Parathyroid adenoma (tissue), 2 donors: ENCODE measurements at regions not wholly inside any gene's neighbourhood (a gene's known extent, or its start where the extent isn't known, plus 50 kb on each side); places are given as distances from the start of the nearest gene placed in this dataset.

ENCODE experiments used
- H2AFZ ChIP-seq: fragments of 300-600 bp; sonication (generic); one replicate; pipeline ENCODE4 v1.7.0; 2017; ENCODE audit warnings: antibody characterized with exemption, mild to moderate bottlenecking
- H3K27ac ChIP-seq: fragments of 300-600 bp; sonication (generic); one replicate; pipeline ENCODE4 v1.7.0; 2017
- H3K27me3 ChIP-seq: fragments of 300-600 bp; sonication (generic); one replicate; pipeline ENCODE4 v1.7.0; 2017; ENCODE audit warnings: low read length; ENCODE audit not compliant: control insufficient read depth, insufficient read depth
- H3K36me3 ChIP-seq: fragments of 300-600 bp; sonication (generic); one replicate; pipeline ENCODE4 v1.7.0; 2017; ENCODE audit warnings: low read length; ENCODE audit not compliant: control insufficient read depth, insufficient read depth
- H3K4me1 ChIP-seq: fragments of 300-600 bp; sonication (generic); one replicate; pipeline ENCODE4 v1.7.0; 2017; ENCODE audit warnings: control low read depth
- H3K4me2 ChIP-seq: fragments of 300-600 bp; sonication (generic); one replicate; pipeline ENCODE4 v1.7.0; 2017; ENCODE audit warnings: low read length
- H3K4me3 ChIP-seq: fragments of 300-600 bp; sonication (generic); one replicate; pipeline ENCODE4 v1.7.0; 2017; ENCODE audit warnings: low read depth, low read length
- H3K79me2 ChIP-seq: fragments of 300-600 bp; sonication (generic); one replicate; pipeline ENCODE4 v1.7.0; 2017; ENCODE audit warnings: control low read depth
- H3K9ac ChIP-seq: fragments of 300-600 bp; sonication (generic); one replicate; pipeline ENCODE4 v1.7.0; 2017; ENCODE audit warnings: mild to moderate bottlenecking
- H3K9me3 ChIP-seq: fragments of 300-600 bp; sonication (generic); one replicate; pipeline ENCODE4 v1.7.0; 2017; ENCODE audit warnings: low read length; ENCODE audit not compliant: control insufficient read depth
- TF ChIP-seq, protein P1 (sequence below): fragments of 300-600 bp; sonication (generic); IDR thresholded peaks from one replicate; pipeline ENCODE4 v1.7.0; 2017; ENCODE audit warnings: antibody characterized with exemption, mild to moderate bottlenecking
- donor health status: primary hyperparathyroidism.

DNA sequence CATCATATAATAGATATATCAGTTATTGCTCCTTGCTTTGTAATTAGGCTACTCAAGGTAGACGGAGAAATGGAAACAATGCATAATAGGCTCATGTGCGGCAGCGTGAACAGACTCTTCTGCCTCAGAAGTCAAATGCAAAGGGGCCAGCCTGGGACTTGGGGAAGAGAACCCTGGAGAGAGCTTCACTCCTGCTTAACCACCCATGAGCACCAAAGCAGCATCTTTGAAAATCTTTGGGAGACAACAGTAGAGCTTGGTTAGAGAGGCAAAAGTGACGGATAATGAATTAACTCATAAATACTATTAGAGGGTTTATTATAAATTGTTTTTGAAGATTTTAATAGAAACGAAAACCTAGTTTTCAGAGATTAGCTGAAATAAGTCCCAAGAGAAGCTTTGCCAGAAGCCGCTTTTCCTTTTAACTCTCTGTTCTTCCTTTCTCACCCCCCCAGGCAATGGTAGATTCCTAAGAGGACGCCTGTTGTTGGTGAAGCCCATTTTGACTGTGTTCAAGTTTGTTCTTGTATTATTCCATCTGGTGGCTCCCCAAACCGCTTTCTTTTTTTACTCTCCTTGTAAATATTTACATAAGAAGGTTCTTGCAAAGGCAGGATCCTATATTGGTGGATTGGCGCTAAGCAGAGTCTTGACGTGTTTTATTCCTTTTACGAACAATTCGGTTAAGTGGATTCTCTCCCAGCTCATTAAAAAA, 196.0 kb upstream of the TPRG1 start:
- H3K36me3 ChIP-seq = no peaks in the 10 kb centered on the region
- no peaks in the 10 kb centered on the region for H3K4me1 ChIP-seq
- H3K4me3 ChIP-seq = no peak overlapping the region
- no peak overlapping the region for H3K4me2 ChIP-seq
- no peak overlapping the region for H3K27ac ChIP-seq
- H3K27me3 ChIP-seq = no peaks in the 10 kb centered on the region
- H3K79me2 ChIP-seq = no peaks in the 10 kb centered on the region
- no peaks in the 10 kb centered on the region for H3K9me3 ChIP-seq
- TF ChIP-seq, protein P1, sequence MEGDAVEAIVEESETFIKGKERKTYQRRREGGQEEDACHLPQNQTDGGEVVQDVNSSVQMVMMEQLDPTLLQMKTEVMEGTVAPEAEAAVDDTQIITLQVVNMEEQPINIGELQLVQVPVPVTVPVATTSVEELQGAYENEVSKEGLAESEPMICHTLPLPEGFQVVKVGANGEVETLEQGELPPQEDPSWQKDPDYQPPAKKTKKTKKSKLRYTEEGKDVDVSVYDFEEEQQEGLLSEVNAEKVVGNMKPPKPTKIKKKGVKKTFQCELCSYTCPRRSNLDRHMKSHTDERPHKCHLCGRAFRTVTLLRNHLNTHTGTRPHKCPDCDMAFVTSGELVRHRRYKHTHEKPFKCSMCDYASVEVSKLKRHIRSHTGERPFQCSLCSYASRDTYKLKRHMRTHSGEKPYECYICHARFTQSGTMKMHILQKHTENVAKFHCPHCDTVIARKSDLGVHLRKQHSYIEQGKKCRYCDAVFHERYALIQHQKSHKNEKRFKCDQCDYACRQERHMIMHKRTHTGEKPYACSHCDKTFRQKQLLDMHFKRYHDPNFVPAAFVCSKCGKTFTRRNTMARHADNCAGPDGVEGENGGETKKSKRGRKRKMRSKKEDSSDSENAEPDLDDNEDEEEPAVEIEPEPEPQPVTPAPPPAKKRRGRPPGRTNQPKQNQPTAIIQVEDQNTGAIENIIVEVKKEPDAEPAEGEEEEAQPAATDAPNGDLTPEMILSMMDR = no peak
- no peak overlapping the region for H3K9ac ChIP-seq
- H2AFZ ChIP-seq = no peak overlapping the region

DNA sequence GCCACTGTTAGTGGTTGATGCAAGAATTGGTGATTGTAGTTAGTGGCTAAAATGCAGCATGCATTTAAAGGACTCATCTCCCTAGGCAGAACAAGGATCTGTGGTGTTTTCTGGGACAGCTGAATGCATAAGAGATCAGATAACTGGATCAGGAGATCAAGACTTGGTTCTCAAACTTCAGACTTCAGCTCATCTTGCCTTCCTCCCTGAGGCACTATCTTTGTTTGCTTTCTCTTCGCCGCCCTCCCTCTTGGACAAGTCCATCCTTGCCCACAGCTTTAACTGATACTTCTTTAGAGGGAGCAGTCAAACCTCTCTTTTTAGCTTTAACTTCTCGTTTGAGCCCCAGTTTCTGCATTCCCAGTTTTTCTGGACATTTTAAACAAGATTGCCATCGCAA, 195.4 kb upstream of the TPRG1 start:
- H3K36me3 ChIP-seq = no peaks in the 10 kb centered on the region
- no peaks in the 10 kb centered on the region for H3K9me3 ChIP-seq
- no peak overlapping the region for H2AFZ ChIP-seq
- H3K27ac ChIP-seq = no peak overlapping the region
- no peaks in the 10 kb centered on the region for H3K79me2 ChIP-seq
- TF ChIP-seq, protein P1 = no peak
- no peak overlapping the region for H3K4me3 ChIP-seq
- H3K4me1 ChIP-seq = no peaks in the 10 kb centered on the region
- no peak overlapping the region for H3K9ac ChIP-seq
- no peak overlapping the region for H3K4me2 ChIP-seq
- H3K27me3 ChIP-seq = no peaks in the 10 kb centered on the region

DNA sequence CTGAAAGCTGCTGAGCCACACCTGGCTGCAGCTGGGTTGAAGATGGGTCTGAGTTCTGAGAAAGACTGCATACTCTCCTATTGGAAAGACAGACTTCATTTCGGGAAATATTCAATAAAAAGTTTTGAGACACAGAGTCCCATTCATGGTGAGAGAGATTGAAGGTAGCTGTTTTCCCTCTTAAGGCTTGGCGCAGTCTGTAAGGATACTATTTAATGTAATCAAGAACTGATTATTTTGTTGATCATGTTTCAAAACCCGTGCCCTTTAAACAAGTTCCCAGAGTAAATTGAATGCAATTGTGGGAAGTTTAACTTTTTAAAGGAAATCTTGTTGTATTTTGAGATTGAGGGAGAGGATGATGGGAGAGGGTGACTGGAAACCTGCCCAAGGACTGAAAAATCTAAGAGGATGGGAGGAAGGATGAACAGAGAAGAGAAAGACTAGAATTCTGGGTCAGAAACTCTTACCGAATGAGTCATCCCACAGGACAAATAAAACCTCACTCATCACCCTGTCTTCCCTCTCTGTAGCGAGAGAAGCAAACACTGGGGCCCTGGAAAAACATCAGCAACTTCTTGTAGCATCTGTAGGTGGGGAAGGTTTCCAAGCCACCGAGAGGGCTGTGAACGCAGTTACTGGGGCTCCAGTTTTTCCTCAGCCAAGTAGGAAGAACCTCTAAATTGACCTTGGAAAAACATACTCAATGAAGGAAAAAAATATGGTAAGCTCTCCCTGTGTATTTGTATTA, 193.2 kb upstream of the TPRG1 start:
- no peaks in the 10 kb centered on the region for H3K27me3 ChIP-seq
- no peak overlapping the region for H3K4me2 ChIP-seq
- H3K4me1 ChIP-seq = no peaks in the 10 kb centered on the region
- H3K79me2 ChIP-seq = no peaks in the 10 kb centered on the region
- no peak overlapping the region for H2AFZ ChIP-seq
- no peak overlapping the region for H3K9ac ChIP-seq
- H3K4me3 ChIP-seq = no peak overlapping the region
- no peaks in the 10 kb centered on the region for H3K9me3 ChIP-seq
- TF ChIP-seq, protein P1 = no peak
- H3K27ac ChIP-seq = no peak overlapping the region
- no peaks in the 10 kb centered on the region for H3K36me3 ChIP-seq

DNA sequence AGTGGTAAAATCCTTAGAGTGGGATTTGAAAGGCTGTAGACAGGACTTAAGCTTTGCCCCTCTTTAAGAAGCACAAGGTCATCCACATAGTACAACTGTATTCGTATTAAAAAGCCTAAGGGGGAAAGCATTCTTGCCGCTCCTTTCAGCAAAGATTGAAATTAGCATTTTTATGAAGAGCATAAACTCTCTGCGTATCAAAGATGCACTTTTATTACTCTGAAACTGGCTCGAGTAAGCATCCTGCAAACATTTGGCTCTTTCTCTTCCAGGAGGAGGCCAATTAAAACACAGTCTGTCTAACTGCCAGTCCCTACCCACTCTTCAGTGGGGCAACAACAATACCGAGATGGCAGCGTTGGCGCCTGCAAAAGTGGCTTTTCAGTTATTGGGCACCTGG, 192.5 kb upstream of the TPRG1 start:
- Histone ChIP-seq H3K36me3 (no peaks in the 10 kb centered on the region), H3K9me3 (no peaks in the 10 kb centered on the region), H3K9ac (no peak overlapping the region), H3K79me2 (no peaks in the 10 kb centered on the region), H3K4me2 (no peak overlapping the region), H3K27ac (no peak overlapping the region), H3K27me3 (no peaks in the 10 kb centered on the region), H3K4me1 (no peaks in the 10 kb centered on the region), H2AFZ (no peak overlapping the region), H3K4me3 (no peak overlapping the region)
- TF ChIP-seq, protein P1 = no peak
